HG02798 (cell line): ENCODE measurements at regions not wholly inside any gene's neighbourhood (a gene's known extent, or its start where the extent isn't known, plus 50 kb on each side); places are given as distances from the start of the nearest gene placed in this dataset.
"Not testable (repeated sequence)": the region's sequence is repeated elsewhere in the genome, so short reads cannot be mapped to it uniquely, and the experiment has no call there.

Experiments used
- ATAC-seq: cut with Tn5 transposase; IDR thresholded peaks from one replicate; pipeline ENCODE4 v1.9.1; 2021; ENCODE audit warnings: mild to moderate bottlenecking; ENCODE audit not compliant: unreplicated experiment, poor library complexity

DNA sequence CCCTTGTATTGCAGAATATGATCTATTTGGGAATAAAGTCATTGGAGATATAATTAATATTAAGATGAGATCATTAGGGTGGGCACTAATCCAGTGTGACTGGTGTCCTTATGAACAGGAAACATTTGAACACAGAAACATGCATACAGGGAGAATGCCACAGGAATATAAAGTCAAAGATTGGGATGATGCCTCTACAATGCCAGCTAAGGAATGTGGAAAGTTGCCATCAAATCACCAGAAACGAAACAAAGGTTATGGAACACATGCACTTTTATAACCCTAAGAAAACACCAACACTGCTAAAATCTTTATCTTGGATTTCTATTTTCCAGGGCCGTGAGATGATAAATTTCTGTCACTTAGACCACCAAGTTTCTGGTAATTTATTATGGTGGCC is 442.4 kb upstream of the BCHE start:
- no peak for ATAC-seq

DNA sequence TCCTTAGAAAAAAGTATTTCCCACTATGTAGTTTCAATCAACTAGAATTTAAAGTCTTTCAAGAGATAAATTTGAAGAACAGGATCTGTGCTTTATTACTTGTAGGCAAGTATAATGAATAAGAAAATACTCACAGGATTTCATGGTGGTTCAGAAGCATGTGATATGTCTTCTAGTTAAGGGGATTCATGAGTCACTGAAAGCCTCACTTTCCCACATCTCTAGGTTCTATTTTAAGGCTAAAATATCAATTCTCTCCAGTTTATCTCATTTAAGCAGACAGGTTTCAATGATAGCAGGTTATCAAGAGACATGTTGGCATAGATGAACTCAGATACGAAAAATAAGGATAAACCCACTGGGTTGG is 437.8 kb upstream of the BCHE start:
- ATAC-seq, result no peak

DNA sequence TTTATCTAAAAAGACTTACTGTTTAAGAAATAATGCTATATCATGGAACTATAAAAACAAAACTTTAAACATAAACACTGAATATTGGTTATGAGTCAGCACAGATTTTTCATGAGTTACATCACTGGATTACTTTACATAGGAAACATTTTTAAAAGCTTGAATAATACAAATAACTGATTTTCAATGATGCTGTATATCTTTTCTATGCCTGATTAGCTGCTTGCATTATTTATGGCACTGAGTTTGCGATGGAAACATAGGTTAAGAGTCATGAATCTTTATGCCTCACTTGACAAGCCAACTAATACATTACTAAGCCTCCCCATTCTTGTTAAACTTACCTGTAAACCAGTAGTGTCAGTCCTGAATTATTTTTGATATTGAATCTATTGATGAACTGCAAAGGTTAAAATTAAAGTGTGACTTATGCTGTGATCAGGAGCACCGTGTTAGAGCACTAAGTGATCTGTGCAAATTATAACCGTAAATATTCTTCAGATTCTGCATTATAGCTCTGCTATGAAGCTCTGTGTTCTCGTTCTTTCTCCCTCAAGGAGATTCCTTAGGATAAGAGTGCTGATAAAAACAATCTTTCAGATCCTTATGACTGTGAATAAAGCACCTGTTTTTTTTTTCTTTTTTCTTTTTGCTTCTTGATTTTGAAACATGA is 437.3 kb upstream of the BCHE start:
- ATAC-seq, result no peak

DNA sequence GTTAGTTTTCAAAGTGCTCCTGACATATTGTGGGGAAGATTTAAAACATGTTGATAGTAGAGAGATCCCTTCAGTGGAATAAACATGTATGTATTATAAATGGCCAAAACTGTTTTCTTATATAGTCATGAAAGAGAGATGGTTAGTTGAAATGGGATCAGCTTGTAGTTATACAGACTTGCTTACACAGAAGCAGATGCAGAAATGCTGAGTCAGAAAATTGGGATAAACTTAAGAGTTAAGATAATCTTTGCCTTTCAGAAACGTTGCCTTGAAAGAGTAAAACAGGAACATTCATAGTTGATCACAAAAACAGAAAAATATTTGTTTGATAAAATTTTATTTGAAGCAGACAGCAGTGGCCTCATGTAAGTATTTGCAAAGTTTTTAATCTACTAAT is 433.2 kb upstream of the BCHE start:
- no peak for ATAC-seq

DNA sequence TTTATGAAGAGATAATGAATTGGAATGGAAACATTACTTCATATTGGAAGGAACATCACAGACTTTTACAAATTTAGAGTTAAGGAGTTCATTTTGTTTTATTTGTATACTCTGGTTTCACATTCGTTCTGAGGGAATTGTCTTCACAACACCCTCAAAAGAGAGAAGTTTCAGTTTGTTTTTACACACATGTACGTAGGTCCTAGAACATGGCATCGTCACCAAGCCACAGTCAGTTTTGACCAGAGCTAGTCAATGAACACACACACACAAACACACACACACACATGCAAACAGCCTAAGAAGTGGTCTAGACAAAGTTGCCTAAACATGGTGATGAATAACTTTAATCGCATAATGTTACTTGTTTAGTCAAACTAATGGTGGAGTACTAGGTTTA is 427.9 kb upstream of the BCHE start:
- no peak for ATAC-seq

DNA sequence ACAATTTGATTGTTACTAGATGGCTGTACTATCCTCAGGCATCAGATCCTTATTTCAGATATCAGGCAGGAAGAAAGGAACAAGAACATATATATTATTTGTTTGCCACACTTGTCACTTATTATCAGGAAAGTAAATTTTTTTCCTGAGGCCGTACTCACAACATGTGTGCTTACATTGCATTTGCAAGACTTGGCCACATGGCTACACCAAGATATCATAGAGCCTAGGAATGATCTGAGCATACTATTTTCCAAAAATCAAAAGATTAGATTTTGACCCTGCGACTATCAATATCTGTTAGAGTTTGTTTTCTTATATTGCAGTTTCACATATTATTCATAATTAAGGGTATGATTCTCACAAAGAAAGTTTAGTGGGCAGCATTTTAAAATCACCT is 426.2 kb upstream of the BCHE start:
- ATAC-seq, result no peak

DNA sequence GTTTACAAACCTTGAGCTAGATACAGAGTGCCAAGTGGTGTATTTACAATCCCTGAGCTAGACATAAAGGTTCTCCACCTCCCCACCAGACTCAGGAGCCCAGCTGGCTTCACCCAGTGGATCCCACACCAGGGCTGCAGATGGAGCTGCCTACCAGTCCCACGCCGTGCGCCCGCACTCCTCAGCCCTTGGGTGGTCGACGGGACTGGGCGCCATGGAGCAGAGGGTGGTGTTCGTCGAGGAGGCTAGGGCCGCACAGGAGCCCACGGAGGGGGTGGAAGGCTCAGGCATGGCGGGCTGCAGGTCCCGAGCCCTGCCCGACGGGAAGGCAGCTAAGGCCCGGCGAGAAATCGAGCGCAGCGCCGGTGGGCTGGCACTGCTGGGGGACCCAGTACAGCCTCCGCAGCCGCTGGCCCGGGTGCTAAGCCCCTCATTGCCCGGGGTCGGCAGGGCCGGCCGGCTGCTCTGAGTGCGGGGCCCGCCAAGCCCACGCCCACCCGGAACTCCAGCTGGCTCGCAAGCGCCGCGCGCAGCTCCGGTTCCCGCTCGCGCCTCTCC is 421.1 kb upstream of the BCHE start:
- not testable (repeated sequence) for ATAC-seq

DNA sequence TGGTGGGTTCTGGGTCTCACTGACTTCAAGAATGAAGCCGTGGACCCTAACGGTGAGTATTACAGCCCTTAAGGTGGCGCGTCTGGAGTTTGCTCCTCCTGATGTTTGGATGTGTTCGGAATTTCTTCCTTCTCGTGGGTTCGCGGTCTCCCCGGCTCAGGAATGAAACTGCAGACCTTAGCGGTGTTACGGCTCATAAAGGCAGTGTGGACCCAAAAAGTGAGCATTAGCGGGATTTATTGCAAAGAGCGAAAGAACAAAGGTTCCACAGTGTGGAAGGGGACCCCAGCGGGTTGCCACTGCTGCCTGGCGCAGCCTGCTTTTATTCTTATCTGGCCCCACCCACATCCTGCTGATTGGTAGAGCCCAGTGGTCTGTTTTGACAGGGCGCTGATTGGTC is 420.5 kb upstream of the BCHE start:
- ATAC-seq, result no peak

DNA sequence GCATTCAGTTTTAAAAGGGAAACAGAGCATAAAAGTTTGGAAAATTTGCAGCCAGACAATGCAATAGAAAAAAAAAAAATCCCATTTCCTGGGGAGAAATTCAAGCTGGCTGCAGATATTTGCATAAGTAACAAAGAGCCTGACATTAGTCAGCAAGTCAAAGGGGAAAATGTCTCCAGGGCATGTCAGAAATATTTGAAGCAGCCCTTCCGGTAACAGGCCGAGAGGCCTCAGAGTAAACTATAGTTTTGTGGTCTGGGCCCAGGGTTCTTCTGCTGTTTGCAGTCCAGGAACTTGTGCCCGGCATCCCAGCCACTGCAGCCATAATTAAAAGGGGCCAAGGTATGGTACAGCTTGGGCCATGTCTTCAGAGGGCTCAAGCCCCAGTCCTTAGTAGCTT is 411.6 kb upstream of the BCHE start:
- ATAC-seq, result no peak

DNA sequence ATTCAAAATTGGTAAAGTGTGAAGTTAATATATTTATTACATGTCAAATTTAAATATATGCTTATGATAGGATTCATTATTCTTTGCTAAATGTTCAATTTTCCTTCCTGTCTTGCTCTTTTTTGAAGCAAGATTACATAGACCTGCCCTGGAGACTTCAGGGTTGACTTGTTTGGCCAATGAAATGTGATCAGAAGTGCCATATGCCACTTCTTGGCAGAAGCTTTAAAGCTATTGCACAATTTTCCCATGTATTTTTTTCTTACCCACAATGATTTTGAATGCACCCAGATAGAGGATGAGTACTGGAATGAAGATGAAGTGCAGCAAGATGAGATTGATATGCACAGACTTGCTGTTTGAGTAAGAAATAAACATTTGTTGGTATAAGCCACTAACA is 406.3 kb upstream of the BCHE start:
- no peak for ATAC-seq

DNA sequence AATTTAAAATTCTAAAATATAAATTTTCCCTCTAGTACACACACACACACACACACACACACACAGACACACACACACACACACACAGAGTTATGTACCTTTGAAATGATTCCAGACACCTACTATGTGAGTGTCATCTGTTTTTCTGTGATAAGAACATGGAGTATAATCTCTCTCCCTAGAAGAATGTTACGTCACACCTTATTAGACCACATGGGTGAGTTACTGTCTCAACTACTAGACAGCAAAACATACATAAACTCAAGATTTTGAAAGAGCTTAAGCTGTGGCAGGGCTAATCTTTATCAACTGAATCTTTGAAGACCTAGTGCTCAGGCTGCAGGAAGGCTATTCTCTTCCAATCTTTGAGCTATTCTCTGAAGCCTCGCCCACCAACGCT is 385.9 kb upstream of the BCHE start:
- no peak for ATAC-seq

DNA sequence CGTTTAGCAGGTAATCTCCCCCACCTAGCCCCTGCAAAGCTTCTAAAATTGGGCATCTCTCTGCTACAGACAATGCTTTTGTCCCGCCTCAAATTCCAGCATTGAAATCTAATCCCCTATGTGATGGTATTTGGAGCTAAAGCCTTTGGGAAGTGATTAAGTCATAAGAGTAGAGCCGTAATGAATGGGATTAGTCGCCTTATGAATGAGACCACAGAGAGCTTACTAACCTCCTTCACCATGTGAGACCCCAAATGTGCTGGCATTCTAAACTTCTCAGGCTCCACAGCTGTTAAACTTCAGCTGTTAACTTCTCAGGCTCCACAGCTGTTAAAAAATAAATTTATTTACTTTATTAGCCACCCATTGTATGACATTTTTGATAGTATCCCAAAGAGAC is 374.2 kb upstream of the BCHE start:
- no peak for ATAC-seq

DNA sequence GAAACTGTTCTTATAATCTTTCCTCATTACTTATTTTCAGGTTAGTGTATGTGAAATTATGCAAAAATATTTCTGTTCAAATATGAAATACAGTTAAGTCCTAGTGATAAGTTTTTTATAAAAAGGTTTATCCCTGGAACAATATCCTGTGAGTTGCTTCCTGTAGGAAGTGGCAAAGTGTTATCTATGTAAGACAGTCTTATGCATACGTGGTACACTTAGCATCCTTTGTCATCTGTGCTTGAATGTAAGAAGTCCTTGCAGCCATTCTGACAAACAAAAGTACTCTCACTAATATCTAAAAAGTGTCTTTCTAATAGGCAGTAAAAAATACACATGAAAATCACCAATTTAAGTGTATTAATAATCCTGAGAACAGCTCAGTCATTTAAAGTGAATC is 372.5 kb upstream of the BCHE start:
- no peak for ATAC-seq

DNA sequence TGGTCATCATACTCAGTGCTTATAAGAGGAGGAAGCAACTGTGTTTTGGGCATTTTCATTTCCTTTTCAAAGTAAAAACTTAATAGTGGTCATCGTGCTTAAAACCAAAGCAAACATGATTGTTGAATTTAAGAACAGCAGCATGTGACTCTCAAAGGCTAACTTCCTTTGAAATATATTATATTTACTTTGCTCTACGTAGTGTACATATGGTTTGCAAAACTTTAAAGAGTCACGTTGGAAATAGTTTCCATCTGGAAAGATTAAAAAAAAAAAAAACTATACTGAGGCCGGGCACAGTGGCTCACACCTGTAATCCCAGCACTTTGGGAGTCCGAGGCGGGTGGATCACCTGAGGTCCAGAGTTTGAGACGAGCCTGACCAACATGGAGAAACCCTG is 367.9 kb upstream of the BCHE start:
- ATAC-seq, result no peak

DNA sequence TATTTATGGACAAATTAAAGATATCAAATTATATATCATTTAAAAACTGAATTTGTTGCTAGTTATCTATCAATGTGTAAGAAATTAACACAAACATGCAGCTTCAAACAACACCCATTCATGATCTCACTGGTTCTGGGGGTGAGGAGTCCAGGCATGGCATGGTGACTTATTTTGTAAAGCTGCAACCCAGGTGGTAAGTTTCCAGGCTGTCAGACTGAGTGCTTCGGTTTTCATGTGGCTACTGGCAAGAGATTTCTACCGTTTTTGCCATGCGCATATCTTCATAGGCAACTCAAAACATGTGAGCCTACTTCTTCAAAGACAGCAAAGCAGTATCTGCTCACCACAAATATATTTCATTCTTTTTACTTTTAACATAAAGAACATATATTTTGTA is 364.3 kb upstream of the BCHE start:
- no peak for ATAC-seq

DNA sequence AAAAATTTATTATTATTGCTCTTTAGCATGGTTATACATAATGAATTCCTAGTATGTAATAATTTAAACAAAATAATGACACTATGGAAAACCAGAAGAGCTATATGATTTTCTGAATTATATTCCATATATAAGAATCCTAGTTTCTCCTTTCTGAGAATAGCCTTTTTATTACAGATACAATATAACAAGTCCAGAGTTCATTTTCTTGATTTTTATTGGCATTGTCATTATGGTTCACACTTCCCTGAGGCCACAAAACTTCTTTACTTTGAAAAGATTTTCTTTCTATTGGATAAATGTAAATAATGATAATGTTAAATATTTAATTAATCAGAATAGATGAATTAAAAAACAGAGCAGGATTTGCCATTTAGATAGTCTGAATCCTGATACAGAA is 362.3 kb upstream of the BCHE start:
- no peak for ATAC-seq

DNA sequence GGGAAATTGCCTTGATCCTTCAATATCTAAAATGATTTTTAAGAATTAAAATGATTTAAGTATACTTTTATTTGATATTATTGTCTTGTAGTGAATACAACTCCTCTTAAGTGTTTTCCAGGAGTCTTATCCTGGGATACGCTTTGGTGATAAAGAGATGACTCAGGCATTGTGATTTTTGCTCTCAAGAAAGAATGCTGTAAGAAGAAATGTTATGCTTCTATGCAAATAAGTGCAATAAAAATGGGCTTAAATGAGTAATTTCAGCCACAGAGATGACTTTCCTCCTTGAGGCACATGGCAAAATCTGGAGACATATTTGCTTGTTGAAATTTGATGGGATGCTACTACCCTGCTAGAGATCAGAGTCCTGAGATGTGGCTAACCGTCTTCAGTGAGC is 358.6 kb upstream of the BCHE start:
- ATAC-seq, result no peak

DNA sequence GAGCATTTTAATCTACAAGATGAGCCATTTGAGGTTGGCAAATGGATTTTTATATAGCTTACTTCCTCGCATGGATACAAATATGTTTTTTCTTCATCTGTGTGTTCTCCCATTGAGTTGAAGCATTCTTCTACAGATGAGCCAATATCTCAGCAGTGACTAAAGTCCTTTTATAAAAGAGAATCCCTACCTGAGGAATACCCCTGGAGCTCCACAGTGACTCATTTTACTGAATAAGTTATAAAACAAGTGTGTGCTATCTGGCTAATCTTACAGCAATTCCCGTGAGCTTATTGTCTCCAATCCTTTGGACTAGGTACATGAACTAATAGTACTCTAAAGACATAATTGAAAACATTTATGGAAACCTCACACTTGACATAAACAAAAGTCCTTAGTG is 354.2 kb upstream of the BCHE start:
- no peak for ATAC-seq

DNA sequence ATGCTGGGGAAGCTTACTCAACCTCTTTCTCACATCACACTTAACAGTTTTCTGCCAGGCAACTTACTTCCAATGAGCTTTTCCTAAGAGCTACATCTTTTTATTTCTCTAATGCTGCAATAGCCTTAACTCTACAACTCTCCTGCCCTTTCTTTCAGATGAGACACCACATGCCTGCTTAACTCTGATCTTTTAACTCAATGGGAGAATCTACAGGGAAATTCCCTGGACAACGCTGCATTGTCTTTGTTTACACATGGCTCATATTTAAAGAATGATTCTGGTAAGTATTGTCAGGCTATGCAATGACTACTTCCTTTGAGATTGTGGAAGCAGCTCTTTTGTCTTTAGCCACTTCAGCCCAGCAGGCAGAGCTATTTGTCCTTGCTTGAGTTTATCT is 353.1 kb upstream of the BCHE start:
- ATAC-seq, result no peak

DNA sequence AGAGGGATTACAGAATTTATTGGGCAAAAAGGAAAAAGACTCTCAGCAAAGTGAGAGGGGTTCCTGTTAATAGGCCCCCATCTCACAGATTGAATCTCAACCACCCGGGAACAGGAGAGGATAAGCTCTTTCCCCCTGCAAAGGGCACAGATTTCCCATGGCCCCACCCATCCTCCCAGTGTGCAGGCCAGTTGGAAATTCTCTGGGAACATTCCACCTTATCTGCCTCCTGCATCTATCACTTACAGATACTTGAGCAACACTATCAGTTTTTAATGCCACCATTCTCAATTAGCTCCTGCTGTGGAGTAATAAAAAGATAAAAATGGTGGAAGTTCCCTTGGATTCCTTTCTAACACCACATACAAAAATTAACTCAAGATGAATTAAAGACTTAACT is 350.0 kb upstream of the BCHE start:
- no peak for ATAC-seq

DNA sequence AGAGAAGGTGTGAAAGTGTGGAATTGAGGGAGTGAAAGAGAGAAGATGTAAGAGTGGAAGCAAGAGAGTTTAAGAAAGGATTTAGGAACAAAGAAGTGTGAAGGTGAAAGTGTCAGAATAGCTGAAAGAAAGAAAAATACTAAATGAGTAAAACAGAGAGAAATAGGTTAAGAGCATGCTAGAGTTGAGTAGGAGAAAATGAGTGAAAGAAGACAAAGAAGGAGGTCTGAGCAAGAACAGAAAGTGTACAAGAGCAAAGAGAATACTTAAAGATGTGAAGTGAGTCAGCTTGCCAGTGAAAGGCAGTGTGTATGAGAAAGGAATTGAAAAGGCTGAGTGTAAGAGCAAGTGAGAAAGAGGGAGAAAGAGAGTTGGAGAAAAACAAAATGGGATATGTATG is 348.8 kb upstream of the BCHE start:
- no peak for ATAC-seq

DNA sequence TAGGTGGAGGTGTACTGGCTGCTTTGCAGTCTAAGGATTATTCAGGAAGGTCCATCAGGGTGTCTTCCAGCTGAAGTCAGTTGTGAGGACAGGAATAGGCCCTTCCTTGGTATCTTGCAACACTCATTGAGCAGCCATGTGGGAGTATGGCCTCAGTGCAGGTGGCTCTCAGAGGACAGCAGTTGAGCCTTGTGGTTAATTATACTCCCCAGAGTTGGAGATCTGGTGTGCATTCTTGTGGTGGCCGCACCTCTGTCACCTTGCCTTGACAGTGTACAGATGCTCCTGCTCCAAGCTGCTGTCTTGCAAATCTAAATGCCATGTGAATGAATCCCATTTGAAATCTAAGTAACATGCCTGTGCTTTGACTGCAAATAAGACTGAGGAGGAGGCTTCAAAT is 339.9 kb upstream of the BCHE start:
- ATAC-seq, result no peak

DNA sequence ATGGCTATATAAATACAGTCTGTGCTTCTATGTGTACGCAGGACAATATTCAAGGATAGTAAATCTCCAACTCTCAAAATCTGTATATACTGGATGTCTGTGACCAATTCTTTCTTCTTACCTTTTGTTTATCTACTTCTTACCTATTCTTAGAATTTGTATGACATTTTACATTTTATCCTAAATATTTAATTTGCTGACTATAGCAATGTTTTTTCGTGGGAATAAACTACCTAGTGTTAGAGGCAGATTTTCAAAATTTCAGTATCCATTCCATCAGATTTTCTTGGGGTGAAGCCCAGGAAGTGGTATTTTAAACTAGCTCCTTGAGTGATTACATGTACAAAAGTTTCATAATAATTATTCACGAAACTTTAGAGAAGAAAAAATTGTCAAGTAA is 334.5 kb upstream of the BCHE start:
- no peak for ATAC-seq
